Activated T-cell treated with anti-CD3 and anti-CD28 coated beads for 48 hours (primary cell): ENCODE measurements at regions not wholly inside any gene's neighbourhood (a gene's known extent, or its start where the extent isn't known, plus 50 kb on each side); places are given as distances from the start of the nearest gene placed in this dataset.

Source experiments
- DNase-seq: peaks from one replicate; pipeline ENCODE4 v3.0.0-alpha.2; 2020; ENCODE audit warnings: low read depth

- no peak for DNase-seq
Measured at GRCh38 chr9:116087246-116087645, 66.3 kb upstream of the PAPPA start.

GRCh38 chr9:116087751-116088194, 65.8 kb upstream of the PAPPA start:
- no peak for DNase-seq

GRCh38 chr9:116088396-116088795, 65.2 kb upstream of the PAPPA start:
- DNase-seq: no peak

GRCh38 chr9:116090030-116090770, 63.4 kb upstream of the PAPPA start:
- no peak for DNase-seq

GRCh38 chr9:116094846-116095245, 58.7 kb upstream of the PAPPA start:
- DNase-seq: no peak

GRCh38 chr9:116095403-116095802, 58.2 kb upstream of the PAPPA start:
- DNase-seq: no peak

- DNase-seq: no peak
Measured at GRCh38 chr9:116096046-116096445, 57.5 kb upstream of the PAPPA start.

GRCh38 chr9:116096853-116097252, 56.7 kb upstream of the PAPPA start:
- DNase-seq: no peak

- DNase-seq: no peak
Measured at GRCh38 chr9:116098476-116098875, 55.1 kb upstream of the PAPPA start.

- no peak for DNase-seq
Measured at GRCh38 chr9:116099821-116100220, 53.8 kb upstream of the PAPPA start.

- DNase-seq: no peak
Measured at GRCh38 chr9:116100711-116101121, 52.9 kb upstream of the PAPPA start.

GRCh38 chr9:116101516-116101915, 52.1 kb upstream of the PAPPA start:
- DNase-seq: no peak

GRCh38 chr9:116102596-116102995, 51.0 kb upstream of the PAPPA start:
- no peak for DNase-seq
